NT2/D1 (cell line): ENCODE measurements at regions not wholly inside any gene's neighbourhood (a gene's known extent, or its start where the extent isn't known, plus 50 kb on each side); places are given as distances from the start of the nearest gene placed in this dataset.

Experiments used
- DNase-seq: peaks from one replicate; pipeline ENCODE4 v3.0.0-alpha.2; 2011; ENCODE audit warnings: low read depth, low spot score
- H3K27me3 ChIP-seq: 2 replicates; pipeline ENCODE4 v1.6.0; 2011; ENCODE audit warnings: mild to moderate bottlenecking; ENCODE audit not compliant: insufficient read length, insufficient read depth
- H3K36me3 ChIP-seq: 2 replicates; pipeline ENCODE4 v1.6.1; 2011; ENCODE audit warnings: mild to moderate bottlenecking, low read length, mixed read lengths; ENCODE audit not compliant: insufficient read depth, insufficient read length
- H3K4me1 ChIP-seq: 2 replicates; pipeline ENCODE4 v1.5.1; 2011; ENCODE audit not compliant: insufficient read depth, insufficient read length
- H3K4me3 ChIP-seq: 2 replicates; pipeline ENCODE4 v1.5.1; 2011; ENCODE audit warnings: low read depth; ENCODE audit not compliant: insufficient read length
- H3K9ac ChIP-seq: 2 replicates; pipeline ENCODE4 v1.6.0; 2011; ENCODE audit warnings: low read depth; ENCODE audit not compliant: insufficient read length
- H3K9me3 ChIP-seq: 2 replicates; pipeline ENCODE4 v1.5.1; 2011; ENCODE audit warnings: mild to moderate bottlenecking, low read length; ENCODE audit not compliant: insufficient read depth
- SUZ12 ChIP-seq: IDR thresholded peaks from 2 replicates; pipeline ENCODE4 v1.6.1; 2011; ENCODE audit not compliant: insufficient read length, insufficient read depth; ENCODE audit errors: extremely low read depth
- YY1 ChIP-seq: IDR thresholded peaks from 2 replicates; pipeline ENCODE4 v1.6.1; 2011; ENCODE audit not compliant: insufficient read length, insufficient read depth
- ZNF274 ChIP-seq: IDR thresholded peaks from 2 replicates; pipeline ENCODE4 v1.6.1; 2011; ENCODE audit warnings: mild to moderate bottlenecking, low read depth, low read length

- Histone ChIP-seq H3K36me3 (no peaks in the 10 kb centered on the region), H3K27me3 (no peaks in the 10 kb centered on the region), H3K9ac (no peak overlapping the region), H3K4me1 (no peaks in the 10 kb centered on the region), H3K4me3 (no peak overlapping the region), H3K9me3 (no peaks in the 10 kb centered on the region)
- DNase-seq = no peak
- TF ChIP-seq ZNF274 (no peak), SUZ12 (no peak), YY1 (no peak)
Measured at GRCh38 chr10:117662751-117663540, 120.4 kb downstream of the EMX2 start.

GRCh38 chr10:117663750-117664149, 121.2 kb downstream of the EMX2 start:
- no peak for DNase-seq
- no peaks in the 10 kb centered on the region for H3K36me3 ChIP-seq

GRCh38 chr10:117664288-117664687, 121.7 kb downstream of the EMX2 start:
- Histone ChIP-seq H3K4me3 (no peak overlapping the region), H3K9me3 (no peaks in the 10 kb centered on the region), H3K9ac (no peak overlapping the region), H3K27me3 (no peaks in the 10 kb centered on the region), H3K36me3 (no peaks in the 10 kb centered on the region), H3K4me1 (no peaks in the 10 kb centered on the region)
- TF ChIP-seq ZNF274 (no peak), SUZ12 (no peak), YY1 (no peak)
- DNase-seq = no peak

More at GRCh38 chr10:117663750-117664149, 121.2 kb downstream of the EMX2 start:
- no peak for TF ChIP-seq ZNF274
- TF ChIP-seq YY1 = no peak
- TF ChIP-seq SUZ12 = no peak
- H3K4me1 ChIP-seq = no peaks in the 10 kb centered on the region
- H3K27me3 ChIP-seq = no peaks in the 10 kb centered on the region
- H3K9ac ChIP-seq = no peak overlapping the region
- H3K9me3 ChIP-seq = no peaks in the 10 kb centered on the region
- H3K4me3 ChIP-seq = no peak overlapping the region

GRCh38 chr10:117666166-117666565, 123.6 kb downstream of the EMX2 start:
- TF ChIP-seq SUZ12 = no peak
- TF ChIP-seq ZNF274 = no peak
- no peak for TF ChIP-seq YY1
- Histone ChIP-seq H3K27me3 (no peaks in the 10 kb centered on the region), H3K4me3 (no peak overlapping the region), H3K36me3 (no peaks in the 10 kb centered on the region), H3K9ac (no peak overlapping the region), H3K4me1 (no peaks in the 10 kb centered on the region), H3K9me3 (no peaks in the 10 kb centered on the region)
- DNase-seq = no peak

- no peak overlapping the region for H3K9ac ChIP-seq
- DNase-seq = no peak
- TF ChIP-seq YY1 (no peak), ZNF274 (no peak), SUZ12 (no peak)
Measured at GRCh38 chr10:117666965-117667364, 124.4 kb downstream of the EMX2 start.

GRCh38 chr10:117667831-117668230, 125.3 kb downstream of the EMX2 start:
- Histone ChIP-seq H3K4me3 (no peak overlapping the region), H3K9me3 (no peaks in the 10 kb centered on the region), H3K4me1 (no peaks in the 10 kb centered on the region), H3K36me3 (no peaks in the 10 kb centered on the region), H3K27me3 (no peaks in the 10 kb centered on the region), H3K9ac (no peak overlapping the region)
- DNase-seq = no peak
- TF ChIP-seq YY1 = no peak
- no peak for TF ChIP-seq SUZ12
- no peak for TF ChIP-seq ZNF274

More at GRCh38 chr10:117666965-117667364, 124.4 kb downstream of the EMX2 start:
- H3K27me3 ChIP-seq = no peaks in the 10 kb centered on the region
- H3K4me1 ChIP-seq = no peaks in the 10 kb centered on the region
- H3K36me3 ChIP-seq = no peaks in the 10 kb centered on the region
- H3K9me3 ChIP-seq = no peaks in the 10 kb centered on the region
- no peak overlapping the region for H3K4me3 ChIP-seq

GRCh38 chr10:117668327-117669008, 125.9 kb downstream of the EMX2 start:
- Histone ChIP-seq H3K9me3 (no peaks in the 10 kb centered on the region), H3K4me3 (no peak overlapping the region), H3K9ac (no peak overlapping the region), H3K27me3 (no peaks in the 10 kb centered on the region), H3K4me1 (peaks cover 5% of the 10 kb centered on the region), H3K36me3 (no peaks in the 10 kb centered on the region)
- TF ChIP-seq YY1 (no peak), SUZ12 (no peak), ZNF274 (no peak)
- no peak for DNase-seq
